CD4-positive, alpha-beta T cell treated with Interleukin-15 for 4 hours (primary cell): ENCODE measurements at regions not wholly inside any gene's neighbourhood (a gene's known extent, or its start where the extent isn't known, plus 50 kb on each side); places are given as distances from the start of the nearest gene placed in this dataset.

Experiments used
- DNase-seq: peaks from one replicate; pipeline ENCODE4 v3.0.0-alpha.2; 2020; ENCODE audit warnings: low spot score

DNA sequence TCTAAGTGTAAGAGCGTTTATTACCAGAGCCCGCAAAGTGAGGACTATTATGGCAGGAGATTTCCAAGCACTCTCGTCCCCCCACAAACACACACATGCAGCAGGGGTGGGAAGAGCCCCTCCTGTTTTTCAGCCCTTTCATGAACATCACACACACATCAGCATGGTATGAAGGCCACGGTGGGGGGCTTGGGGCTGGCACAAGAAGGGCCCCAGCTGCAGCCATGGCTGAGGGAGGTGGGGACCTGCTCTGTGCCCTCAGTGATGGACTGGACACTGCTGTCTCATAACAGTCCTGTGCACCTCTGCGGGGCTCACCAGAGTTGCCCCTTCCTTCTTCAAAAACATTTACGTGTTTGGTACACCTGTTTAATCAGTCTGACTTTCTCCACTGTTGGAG, 650.7 kb downstream of the BRD1 start:
- no peak for DNase-seq

GRCh38 chr22:49170053-49170452, 657.6 kb downstream of the BRD1 start:
- no peak for DNase-seq

GRCh38 chr22:49169074-49169744, 658.5 kb downstream of the BRD1 start:
- DNase-seq: no peak

DNA sequence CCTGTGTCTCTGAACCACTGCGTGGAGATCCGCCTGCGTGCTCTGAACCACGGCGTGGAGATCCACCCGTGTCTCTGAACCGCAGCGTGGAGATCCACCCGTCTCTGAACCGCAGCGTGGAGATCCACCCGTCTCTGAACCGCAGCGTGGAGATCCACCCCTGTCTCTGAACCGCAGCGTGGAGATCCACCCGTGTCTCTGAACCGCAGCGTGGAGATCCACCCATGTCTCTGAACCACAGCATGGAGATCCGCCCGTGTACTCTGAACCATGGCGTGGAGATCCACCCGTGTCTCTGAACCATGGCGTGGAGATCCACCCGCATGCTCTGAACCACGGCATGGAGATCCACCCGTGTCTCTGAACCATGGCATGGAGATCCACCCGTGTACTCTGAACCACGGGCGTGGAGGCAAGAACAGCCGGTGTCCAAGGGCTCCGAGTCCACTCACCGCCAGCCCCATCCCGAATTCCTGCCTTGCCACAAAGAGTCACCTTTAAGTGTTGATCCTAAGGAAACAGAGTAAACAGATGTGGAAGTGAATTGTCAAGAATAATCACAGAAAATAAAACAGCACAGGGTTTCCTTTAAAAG, 659.4 kb downstream of the BRD1 start:
- no peak for DNase-seq

DNA sequence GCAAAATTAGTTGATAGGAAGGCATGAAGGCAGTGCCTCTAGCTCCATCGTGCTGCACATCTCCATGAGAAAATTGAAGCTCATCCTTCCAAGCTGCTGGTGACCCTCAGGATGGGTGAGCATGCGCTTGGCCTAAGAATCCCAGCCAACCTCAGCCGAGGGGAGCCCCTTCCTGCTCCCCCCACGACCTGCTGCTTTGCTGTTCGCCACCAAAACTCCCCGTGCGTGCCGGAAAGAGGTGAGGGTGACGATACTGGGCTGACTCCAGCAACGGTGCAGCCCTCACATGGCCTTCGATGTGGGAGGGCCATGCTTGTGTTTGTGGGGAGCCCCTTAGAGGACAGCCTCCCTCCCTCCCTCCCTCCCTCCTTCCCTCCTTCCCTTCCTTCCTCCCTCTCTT, 660.9 kb downstream of the BRD1 start:
- DNase-seq: no peak

DNA sequence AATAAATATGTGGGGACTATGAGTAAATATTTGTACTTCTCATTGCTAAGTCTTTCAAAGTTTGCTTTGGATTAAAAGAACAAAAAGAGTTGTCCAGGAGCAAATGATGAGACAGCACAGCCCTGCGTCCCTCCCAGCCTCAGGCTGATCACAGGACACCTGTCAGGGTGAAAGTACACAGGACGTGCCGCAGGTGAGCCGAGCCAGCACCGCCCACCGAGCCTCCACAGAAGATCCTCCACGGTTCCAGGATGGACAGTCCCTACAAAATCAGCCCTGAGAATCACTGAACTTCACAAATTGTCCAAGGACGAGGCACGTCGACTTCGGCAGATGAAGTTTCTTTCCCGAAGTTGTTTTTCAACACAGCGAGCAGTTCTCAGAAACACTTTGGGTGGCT, 661.5 kb downstream of the BRD1 start:
- no peak for DNase-seq

DNA sequence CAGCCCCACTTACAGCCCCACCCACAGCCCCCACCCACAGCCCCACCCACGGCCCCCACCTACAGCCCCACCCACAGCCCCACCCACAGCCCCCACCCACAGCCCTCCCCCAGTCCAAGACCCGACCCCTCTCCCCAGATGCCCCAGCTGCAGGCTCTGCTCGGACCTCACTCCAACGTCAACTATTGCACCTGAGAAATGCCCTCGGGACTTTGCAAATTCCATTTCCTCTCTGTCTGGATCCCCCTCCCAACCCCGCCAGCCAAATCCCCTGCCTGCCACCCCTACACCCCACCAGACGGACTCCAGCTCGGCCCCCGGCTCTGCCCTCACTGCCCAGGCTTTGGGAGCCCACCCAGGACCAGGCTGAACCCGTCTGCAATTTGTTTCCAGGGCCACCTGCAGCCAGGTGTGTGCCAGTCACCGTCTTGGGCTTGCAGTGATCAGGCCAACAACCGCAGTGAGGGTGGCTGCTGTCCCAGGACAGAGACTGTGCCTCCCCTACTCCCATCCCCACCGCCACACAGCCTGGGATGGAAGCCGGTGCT, 662.8 kb downstream of the BRD1 start:
- DNase-seq: no peak

DNA sequence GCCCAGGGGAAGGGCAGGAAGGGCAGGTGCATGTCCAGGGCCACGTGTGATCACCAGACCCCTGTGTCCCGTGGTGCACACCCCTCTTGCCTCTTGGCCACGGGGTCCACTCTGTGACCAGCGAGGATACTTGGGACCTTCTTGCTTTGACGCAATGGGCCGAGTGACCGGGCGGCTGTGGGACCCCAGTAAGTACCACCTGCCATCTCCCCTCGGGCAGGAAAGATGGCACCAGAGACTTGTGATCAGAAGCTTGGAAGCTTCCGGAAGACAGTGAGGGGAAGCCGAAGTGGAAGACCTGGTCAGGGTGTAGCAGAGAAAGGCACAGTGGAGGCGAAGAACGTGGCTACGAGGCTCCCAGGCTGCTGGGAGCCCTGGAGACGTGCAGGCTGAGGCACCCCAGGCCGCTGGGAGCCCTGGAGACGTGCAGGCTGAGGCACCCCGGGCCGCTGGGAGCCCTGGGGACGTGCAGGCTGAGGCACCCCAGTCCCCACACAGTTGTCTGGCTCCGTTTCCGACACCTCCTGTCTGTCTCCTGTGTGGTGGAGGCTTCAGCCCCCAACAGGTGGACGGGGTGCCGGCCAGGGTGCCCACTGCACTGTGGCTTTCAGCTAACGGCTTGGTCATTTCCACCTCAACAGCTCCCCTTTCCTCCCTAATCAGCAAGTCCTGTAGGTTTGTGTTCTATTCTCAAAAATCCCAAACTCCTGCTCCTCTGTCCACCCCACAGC, 663.5 kb downstream of the BRD1 start:
- no peak for DNase-seq

DNA sequence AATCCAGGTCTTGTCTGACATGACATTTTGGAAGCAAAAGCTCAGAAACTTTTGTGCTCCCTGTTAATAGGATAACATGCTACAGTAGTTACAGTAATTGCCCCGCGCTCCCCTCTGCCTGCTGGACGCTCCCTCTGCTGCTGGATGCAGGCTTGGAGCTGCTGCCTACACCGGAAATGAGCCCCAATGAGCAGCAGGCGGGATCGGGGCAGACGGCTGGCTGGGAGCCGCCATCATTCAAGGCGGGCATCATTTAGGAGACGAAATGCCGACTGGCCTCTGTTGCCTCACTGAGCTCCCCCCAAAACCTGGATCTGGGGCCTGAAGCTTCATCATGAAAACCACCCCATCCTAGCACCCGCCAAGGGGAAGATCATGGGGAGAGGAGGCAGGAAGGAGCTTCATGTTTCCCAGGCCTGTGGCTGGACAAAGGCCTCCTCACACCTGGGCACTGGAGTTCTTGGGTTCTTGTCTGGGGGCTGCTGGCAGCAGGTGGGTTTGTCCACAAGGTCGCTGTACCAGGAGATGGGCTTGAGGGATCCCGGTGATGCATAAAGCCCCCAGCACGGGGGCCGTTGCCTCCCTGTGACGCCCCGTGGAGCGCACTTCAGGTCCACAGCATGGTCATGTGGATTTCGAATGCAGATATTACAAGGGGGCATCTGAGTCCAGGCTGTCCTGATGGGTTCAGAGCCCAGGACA, 664.3 kb downstream of the BRD1 start:
- no peak for DNase-seq

DNA sequence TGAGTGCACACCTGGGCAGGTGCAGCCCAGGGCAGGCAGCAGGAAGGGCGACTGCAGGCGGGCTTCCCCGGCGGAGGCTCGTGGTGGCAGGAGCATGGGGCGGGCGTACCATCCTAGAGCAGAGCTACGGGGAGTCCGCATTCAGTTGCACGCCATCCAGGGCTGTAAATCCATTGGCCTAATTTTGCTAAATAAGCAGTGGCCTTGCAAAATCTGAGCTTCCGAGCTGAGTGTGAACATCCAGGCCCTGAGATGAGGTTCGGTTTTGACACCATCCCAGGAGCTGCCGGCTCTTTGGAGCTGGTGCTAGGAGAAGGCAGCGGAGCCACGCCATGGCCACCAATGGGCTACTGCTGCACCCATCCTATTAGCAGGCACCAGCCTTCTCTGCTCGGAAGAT, 664.8 kb downstream of the BRD1 start:
- DNase-seq: no peak

- no peak for DNase-seq
Measured at GRCh38 chr22:49161002-49161850, 666.4 kb downstream of the BRD1 start.

- DNase-seq: no peak
Measured at GRCh38 chr22:49160261-49161001, 667.2 kb downstream of the BRD1 start.

- no peak for DNase-seq
Measured at GRCh38 chr22:49159711-49160110, 668.0 kb downstream of the BRD1 start.

DNA sequence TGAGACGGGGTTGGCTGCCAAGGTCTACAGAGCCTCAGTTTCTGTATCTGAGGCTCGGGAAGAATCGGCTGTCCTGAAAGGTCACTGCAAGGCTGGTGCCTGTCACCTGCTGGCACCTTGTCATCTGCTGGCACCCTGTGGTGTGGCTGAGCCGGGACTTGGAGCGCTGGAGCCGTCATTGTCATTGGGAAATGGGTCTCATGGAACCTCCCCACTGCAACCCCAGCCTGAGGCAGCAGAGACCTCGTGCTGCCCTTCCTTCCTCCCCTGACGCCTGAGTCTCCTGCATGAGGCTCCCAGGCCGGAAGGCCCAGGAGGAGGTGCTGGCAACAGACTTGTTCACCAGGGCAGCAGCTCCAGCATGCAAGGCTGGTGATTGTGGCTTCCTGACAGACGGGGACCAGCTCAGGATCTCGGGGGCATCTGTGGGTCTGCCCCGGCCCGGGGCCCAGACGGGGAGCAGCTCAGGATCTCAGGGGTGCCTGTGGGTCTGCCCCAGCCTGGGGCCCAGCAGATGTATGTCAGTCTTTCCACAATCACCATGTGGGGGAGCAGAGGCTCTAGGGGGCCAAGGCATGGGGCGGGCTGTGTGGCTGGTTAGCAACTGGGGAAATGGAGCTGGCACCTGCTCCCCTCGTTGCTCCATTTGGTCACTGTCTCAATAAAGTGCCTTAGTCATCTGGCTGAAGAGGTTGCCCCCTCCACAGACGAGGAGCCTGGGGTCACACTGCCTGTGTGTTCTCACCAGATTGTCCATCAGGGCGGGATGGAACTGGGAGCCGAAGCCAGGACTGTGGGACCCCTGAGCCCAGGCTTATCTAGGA, 668.7 kb downstream of the BRD1 start:
- no peak for DNase-seq

DNA sequence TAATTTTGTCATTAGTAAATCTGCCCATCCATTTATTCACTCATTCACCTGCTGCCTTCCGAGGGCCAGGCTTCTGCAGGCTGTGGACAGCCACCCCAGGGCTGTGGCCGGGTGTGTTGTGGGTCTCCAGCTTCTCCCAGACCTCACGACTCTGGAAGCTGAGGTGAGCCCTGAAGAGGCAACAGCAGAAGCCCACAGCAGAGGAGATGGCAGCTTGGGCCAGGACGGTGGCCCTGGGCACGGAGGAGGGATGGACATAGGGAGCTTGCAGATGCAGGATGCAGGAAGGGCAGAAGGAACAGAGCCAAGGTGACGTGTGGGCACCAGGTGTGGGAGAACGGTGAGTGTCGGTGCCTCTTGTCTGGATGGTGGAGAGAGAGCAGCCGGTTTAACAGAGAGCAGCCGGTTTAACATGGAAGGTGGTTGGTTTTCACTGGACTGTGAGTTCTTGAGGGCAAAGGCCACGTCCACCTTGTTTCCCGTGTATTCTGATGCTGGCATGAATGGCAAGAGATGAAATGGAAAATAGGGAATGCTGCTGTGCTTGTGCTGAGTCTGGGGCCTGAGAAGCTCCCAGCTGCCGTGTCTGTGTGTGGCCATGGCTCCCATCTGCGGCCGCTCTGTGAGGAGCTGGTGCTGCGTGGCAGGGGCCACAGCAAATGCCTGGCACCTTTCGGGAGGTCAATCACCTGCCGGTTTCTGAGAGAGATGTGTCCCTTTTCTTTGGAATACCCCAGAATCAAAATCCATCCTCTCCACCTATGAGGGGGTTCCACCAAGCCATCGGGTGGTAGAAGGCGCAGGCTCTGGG, 669.9 kb downstream of the BRD1 start:
- no peak for DNase-seq

DNA sequence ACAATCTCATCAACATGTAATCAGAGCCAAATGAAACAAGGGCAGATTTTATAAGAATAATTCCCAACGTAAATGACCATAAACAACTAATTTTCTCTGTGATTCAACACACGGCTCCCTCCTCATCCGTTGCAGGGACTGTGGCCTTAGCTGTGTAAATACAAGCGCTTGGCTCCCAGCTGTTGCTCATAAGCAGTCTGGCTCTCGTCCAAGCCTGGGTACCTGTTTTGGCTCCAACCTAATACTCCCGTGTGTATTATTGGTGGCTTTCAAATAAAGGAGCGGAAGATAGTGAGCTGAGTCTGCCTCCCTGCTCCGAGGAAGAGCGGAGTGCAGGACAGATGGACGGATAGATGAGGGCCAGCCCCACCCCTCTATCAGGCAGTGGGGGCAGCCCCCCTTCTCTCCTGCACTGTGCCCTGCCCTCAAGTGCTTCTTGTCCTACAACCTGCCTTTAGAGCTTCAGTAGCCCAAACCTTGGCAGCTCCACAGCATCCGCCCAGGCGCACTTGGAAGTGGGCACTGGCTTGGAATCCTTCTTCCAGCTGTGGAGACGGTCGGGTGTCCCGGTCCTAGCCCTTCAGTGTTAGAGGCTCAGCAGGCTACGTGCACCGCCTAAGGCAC, 670.9 kb downstream of the BRD1 start:
- DNase-seq: no peak

DNA sequence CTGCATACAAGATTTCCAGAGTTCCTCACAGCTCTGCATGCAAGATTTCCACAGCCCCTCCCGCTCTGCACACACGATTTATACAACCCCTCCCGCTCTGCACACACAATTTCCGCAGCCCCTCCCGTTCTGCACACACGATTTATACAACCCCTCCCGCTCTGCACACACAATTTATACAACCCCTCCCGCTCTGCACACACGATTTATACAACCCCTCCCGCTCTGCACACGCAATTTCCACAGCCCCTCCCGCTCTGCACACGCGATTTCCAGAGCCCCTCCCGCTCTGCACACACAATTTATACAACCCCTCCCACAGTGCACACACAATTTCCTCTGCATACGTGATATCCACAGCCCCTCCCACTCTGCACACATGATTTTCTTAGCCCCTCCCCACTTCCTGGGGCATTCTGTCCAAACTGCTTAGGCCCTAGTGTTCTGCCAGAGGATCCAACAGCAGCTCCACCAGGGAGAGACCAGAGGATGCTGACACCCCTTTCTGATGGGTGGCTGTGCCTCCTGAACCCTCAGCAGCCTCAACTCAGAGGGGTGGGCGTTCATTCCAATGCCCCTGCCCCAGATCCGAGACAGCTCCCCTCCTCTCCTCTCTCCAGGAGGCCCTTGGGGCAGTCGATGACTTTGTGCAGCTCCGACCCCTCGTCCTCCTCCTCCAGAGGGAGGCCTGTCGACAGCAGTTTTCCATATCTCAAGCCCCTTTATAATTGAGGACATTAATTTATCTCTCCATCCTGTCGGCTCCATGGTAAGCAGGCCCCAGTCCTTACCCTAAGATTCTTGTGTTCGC, 671.7 kb downstream of the BRD1 start:
- no peak for DNase-seq
